Tibial nerve (tissue), 4 donors: ENCODE measurements at regions not wholly inside any gene's neighbourhood (a gene's known extent, or its start where the extent isn't known, plus 50 kb on each side); places are given as distances from the start of the nearest gene placed in this dataset.

Experiments
- DNase-seq, 2 donors: peaks; one replicate each; pipeline ENCODE4 v3.0.0-alpha.2; 2019; ENCODE audit warnings: low spot score in 2 of 2
- H3K27ac ChIP-seq, 4 donors: fragments of 200-600 bp; sonication (generic) in 3 of 4; one replicate each; pipeline ENCODE4 v1.5.1; 2017 to 2019; ENCODE audit warnings: mild to moderate bottlenecking in 1 of 4
- H3K27me3 ChIP-seq, 2 donors: fragments of 200-600 bp; sonication (generic) in 1 of 2; one replicate each; pipeline versions ENCODE4 v1.5.1 to v1.6.0; 2017 to 2019
- H3K36me3 ChIP-seq, 3 donors: fragments of 200-600 bp; sonication (generic); one replicate each; pipeline ENCODE4 v1.5.1; 2018 to 2019
- H3K4me1 ChIP-seq, 4 donors: fragments of 200-600 bp; sonication (generic) in 3 of 4; one replicate each; pipeline ENCODE4 v1.5.1; 2017 to 2019
- H3K4me3 ChIP-seq, 4 donors: fragments of 200-600 bp; sonication (generic) in 3 of 4; one replicate each; pipeline ENCODE4 v1.5.1; 2017 to 2019; ENCODE audit warnings: mild to moderate bottlenecking in 1 of 4, moderate library complexity in 1 of 4
- H3K9me3 ChIP-seq, 4 donors: fragments of 200-600 bp; sonication (generic) in 3 of 4; one replicate each; pipeline ENCODE4 v1.5.1; 2017 to 2019
- EP300 ChIP-seq, 2 donors: sonication (generic); formaldehyde crosslinking; IDR thresholded peaks; one replicate each; pipeline ENCODE4 v1.6.1; 2017; ENCODE audit warnings: antibody characterized with exemption in 2 of 2, mild to moderate bottlenecking in 1 of 2
- POLR2A ChIP-seq, 2 donors: fragments of 450-650 bp; IDR thresholded peaks; one replicate each; pipeline ENCODE4 v1.6.1; 2017; ENCODE audit warnings: antibody characterized with exemption in 2 of 2, mild to moderate bottlenecking in 2 of 2, moderate library complexity in 2 of 2
- WGBS, 2 donors: methylation state at CpG; one replicate each; pipeline ENCODE4 v1.1.5; 2018; 5-methylcytosine and 5-hydroxymethylcytosine counted together
- TF ChIP-seq, protein P1 (sequence below), 5 experiments: fragments of 200-600 bp in 3 of 5; fragments of 450-650 bp in 2 of 5; sonication (generic) in 3 of 5; IDR thresholded peaks; one replicate each; pipeline ENCODE4 v1.5.1; 2016 to 2019; ENCODE audit warnings: antibody characterized with exemption in 5 of 5, mild to moderate bottlenecking in 3 of 5, moderate library complexity in 2 of 5

DNA sequence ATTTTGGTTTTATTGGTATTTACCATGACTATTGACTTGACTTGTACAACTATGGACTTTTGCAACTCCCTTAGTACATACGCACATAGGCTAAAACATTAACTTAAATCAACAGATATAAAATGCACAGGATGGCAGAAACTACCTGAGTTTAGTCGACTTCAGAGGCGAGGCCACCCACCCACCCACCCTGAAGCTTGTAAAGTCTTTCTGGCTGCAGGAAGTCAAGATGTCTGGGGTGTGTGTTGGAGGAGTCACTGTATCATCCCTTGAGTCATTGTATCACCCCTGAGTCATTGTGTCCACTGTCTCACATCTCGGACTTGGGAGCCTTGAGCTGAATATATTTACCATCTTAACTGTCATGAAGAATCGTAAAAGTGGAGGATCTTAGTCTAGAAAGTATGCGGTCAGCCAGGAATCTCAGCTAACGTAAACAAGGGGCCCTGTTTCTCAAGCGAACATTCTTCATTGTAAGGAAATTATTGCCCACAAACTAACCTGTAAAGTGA lies 140.0 kb upstream of the ST6GAL2 start:
- no peak for TF ChIP-seq POLR2A (IDR thresholded peaks at IDR 0.05)
- TF ChIP-seq, protein P1, sequence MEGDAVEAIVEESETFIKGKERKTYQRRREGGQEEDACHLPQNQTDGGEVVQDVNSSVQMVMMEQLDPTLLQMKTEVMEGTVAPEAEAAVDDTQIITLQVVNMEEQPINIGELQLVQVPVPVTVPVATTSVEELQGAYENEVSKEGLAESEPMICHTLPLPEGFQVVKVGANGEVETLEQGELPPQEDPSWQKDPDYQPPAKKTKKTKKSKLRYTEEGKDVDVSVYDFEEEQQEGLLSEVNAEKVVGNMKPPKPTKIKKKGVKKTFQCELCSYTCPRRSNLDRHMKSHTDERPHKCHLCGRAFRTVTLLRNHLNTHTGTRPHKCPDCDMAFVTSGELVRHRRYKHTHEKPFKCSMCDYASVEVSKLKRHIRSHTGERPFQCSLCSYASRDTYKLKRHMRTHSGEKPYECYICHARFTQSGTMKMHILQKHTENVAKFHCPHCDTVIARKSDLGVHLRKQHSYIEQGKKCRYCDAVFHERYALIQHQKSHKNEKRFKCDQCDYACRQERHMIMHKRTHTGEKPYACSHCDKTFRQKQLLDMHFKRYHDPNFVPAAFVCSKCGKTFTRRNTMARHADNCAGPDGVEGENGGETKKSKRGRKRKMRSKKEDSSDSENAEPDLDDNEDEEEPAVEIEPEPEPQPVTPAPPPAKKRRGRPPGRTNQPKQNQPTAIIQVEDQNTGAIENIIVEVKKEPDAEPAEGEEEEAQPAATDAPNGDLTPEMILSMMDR (IDR thresholded peaks at IDR 0.05), result no peak
- no peak for TF ChIP-seq EP300 (IDR thresholded peaks at IDR 0.05)
- no peak overlapping the region for H3K27ac ChIP-seq
- peaks cover 0 to 8% (median 0%) of the 10 kb centered on the region in 4 donors for H3K9me3 ChIP-seq
- no peak overlapping the region for H3K4me3 ChIP-seq
- no peaks in the 10 kb centered on the region for H3K36me3 ChIP-seq
- DNase-seq, result no peak
- H3K27me3 ChIP-seq, result no peaks in the 10 kb centered on the region
- 84 to 93% methylated on average over 8 of the region's 8 CpGs for WGBS, 2 donors
- H3K4me1 ChIP-seq, result no peaks in the 10 kb centered on the region

DNA sequence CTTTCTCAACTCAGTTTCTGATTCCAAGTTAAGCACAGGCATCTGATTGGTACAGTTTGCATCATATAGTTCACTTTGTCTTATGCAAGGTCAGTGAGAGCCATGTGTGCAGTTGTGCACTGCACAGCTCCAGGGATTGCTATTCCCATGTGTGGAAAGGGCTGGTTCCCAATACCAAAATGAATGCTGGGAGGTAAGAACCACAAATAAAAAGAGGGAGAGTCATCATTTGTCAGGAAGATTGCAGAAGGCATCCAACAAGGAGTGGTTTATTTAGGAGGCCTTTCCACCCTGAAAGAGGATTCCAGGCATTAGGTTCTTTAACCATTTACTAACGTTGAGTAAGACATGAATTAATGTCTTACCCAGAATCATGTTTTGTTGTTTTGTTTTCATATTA lies 141.2 kb upstream of the ST6GAL2 start:
- H3K27ac ChIP-seq, result no peak overlapping the region
- no peak overlapping the region for H3K4me3 ChIP-seq
- WGBS, 2 donors, result 65 to 66% methylated on average over 1 of the region's 1 CpG
- peaks cover 0 to 8% (median 0%) of the 10 kb centered on the region in 4 donors for H3K9me3 ChIP-seq
- no peaks in the 10 kb centered on the region for H3K27me3 ChIP-seq
- no peak for TF ChIP-seq EP300 (IDR thresholded peaks at IDR 0.05)
- TF ChIP-seq, protein P1 (IDR thresholded peaks at IDR 0.05), result no peak
- no peak for TF ChIP-seq POLR2A (IDR thresholded peaks at IDR 0.05)
- no peaks in the 10 kb centered on the region for H3K36me3 ChIP-seq
- no peaks in the 10 kb centered on the region for H3K4me1 ChIP-seq
- no peak for DNase-seq

DNA sequence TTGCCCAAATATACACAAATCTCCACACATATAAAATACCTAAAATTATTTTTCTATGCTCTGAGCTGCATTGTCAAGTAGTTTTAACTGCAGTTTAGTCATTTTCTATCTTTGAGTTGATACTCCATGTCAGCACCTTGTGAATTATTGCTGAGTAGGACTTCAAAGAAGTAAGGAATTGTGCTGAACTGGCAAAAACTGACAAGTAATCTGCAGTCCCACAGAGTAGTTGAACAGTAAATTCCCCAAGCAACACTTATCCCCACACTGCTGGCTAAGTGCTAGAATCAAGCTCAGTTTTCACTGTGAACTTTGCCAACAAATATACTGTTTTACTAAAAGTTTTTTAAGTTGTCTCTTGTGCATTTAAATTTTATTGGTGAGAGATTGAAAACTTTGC lies 141.8 kb upstream of the ST6GAL2 start:
- DNase-seq, result no peak
- Histone ChIP-seq H3K27me3 (no peaks in the 10 kb centered on the region), H3K9me3 (peaks cover 0 to 8% (median 0%) of the 10 kb centered on the region in 4 donors), H3K27ac (no peak overlapping the region), H3K36me3 (no peaks in the 10 kb centered on the region), H3K4me3 (no peak overlapping the region), H3K4me1 (no peaks in the 10 kb centered on the region)
- no peak for TF ChIP-seq EP300 (IDR thresholded peaks at IDR 0.05)
- TF ChIP-seq, protein P1 (IDR thresholded peaks at IDR 0.05), result no peak
- TF ChIP-seq POLR2A (IDR thresholded peaks at IDR 0.05), result no peak

DNA sequence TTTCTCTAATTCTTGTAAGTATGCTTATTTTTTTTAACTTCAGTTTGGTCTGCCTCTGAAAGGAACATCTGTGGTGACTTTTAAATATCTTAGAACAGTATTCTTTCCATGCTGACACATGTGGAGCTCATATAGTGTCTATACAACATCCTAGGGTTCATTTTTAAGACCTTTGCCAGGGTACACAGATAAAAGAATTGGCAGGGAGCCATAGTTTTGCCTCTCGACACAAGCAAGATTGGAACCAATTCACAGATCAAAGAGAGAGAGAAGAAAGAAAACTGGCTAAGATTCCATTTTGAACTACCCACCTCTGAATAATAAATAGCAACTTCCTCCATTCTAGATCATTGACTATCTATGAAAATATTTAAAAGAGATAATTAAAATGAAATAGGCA lies 142.7 kb upstream of the ST6GAL2 start:
- TF ChIP-seq POLR2A (IDR thresholded peaks at IDR 0.05) (no peak), EP300 (IDR thresholded peaks at IDR 0.05) (no peak)
- TF ChIP-seq, protein P1 (IDR thresholded peaks at IDR 0.05), result no peak
- WGBS, 2 donors, result 29 to 32% methylated on average over 1 of the region's 1 CpG
- no peaks in the 10 kb centered on the region for H3K4me1 ChIP-seq
- H3K27me3 ChIP-seq, result no peaks in the 10 kb centered on the region
- H3K9me3 ChIP-seq, result peaks cover 0 to 8% (median 0%) of the 10 kb centered on the region in 4 donors
- H3K27ac ChIP-seq, result no peak overlapping the region
- DNase-seq, result no peak
- no peak overlapping the region for H3K4me3 ChIP-seq
- no peaks in the 10 kb centered on the region for H3K36me3 ChIP-seq

DNA sequence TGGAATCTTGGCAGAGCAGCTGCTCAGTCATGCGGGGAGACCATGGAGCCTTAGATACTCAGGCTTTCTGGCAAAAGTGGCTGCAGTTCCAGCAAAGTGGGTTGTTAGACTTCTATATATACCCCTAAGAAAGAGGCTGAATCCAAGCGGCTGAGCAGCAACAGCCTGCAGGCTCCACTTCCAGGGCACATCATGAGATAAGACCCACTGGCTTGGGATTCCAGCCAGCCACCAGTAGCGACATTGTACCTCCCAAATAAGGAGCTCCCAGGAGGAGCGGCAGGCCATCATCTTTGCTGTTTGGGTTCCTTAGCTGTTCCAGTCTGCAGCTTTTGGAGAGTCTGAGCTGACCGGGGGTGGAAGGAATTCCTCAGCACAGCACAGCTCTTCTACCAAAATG lies 150.3 kb upstream of the ST6GAL2 start:
- Histone ChIP-seq H3K9me3 (peaks cover 0 to 19% (median 0%) of the 10 kb centered on the region in 4 donors), H3K36me3 (no peaks in the 10 kb centered on the region), H3K27me3 (no peaks in the 10 kb centered on the region)

More for the DNA sequence above, 150.3 kb upstream of the ST6GAL2 start:
- no peak overlapping the region for H3K27ac ChIP-seq
- H3K4me1 ChIP-seq, result no peaks in the 10 kb centered on the region
- DNase-seq, result no peak
- WGBS, 2 donors, result 79 to 88% methylated on average over 4 to 5 of the region's 5 CpGs
- TF ChIP-seq EP300 (IDR thresholded peaks at IDR 0.05), result no peak
- no peak for TF ChIP-seq POLR2A (IDR thresholded peaks at IDR 0.05)
- TF ChIP-seq, protein P1 (IDR thresholded peaks at IDR 0.05), result no peak
- no peak overlapping the region for H3K4me3 ChIP-seq
